ENCODE measurements at regions not wholly inside any gene's neighbourhood (a gene's known extent, or its start where the extent isn't known, plus 50 kb on each side); places are given as distances from the start of the nearest gene placed in this dataset.

GRCh38 chr16:14354561-14355351 is 275.3 kb downstream of the PARN start:
- 96% methylated on average over 2 of the region's 10 CpGs for WGBS (ENCODE audit: extremely low coverage, insufficient coverage, insufficient read length)

GRCh38 chr16:14353340-14353739 is 276.7 kb downstream of the PARN start:
- Histone ChIP-seq H3K36me3 (ENCODE audit: control insufficient read depth in 1 of 2, insufficient read depth in 2 of 2, low read length in 2 of 2) (no peaks in the 10 kb centered on the region), H3K9me3 (ENCODE audit: insufficient read depth, low read depth, low read length) (no peaks in the 10 kb centered on the region), H3K79me1 (ENCODE audit: low read length) (peaks cover 1% of the 10 kb centered on the region), H3K4me3 (ENCODE audit: low read depth, low read length) (no peak overlapping the region), H4K8ac (ENCODE audit: low read depth, low read length) (no peak overlapping the region), H2BK12ac (ENCODE audit: low read length) (no peak overlapping the region), H2AK5ac (ENCODE audit: low read length) (no peak overlapping the region), H3K9ac (ENCODE audit: low read length) (no peak overlapping the region), H4K91ac (ENCODE audit: low read depth, low read length) (no peak overlapping the region), H4K12ac (ENCODE audit: low read depth, low read length) (no peak overlapping the region), H3K23ac (ENCODE audit: low read length) (no peak overlapping the region), H3K14ac (ENCODE audit: low read length) (no peak overlapping the region), H3K4ac (ENCODE audit: low read depth, low read length) (no peak overlapping the region), H3K4me1 (ENCODE audit: control insufficient read depth in 1 of 2, insufficient read depth in 2 of 2, low read length in 2 of 2) (peaks cover 4% of the 10 kb centered on the region in 2 experiments), H3K18ac (ENCODE audit: low read length) (no peak overlapping the region), H3K79me2 (ENCODE audit: control insufficient read depth, insufficient read depth, low read length, poor library complexity) (no peaks in the 10 kb centered on the region), H2BK120ac (ENCODE audit: insufficient read depth, low read length, poor library complexity) (no peak overlapping the region), H2BK5ac (ENCODE audit: low read depth, low read length, poor library complexity) (no peak overlapping the region), H3K27ac (ENCODE audit: low read depth, low read length) (no peak overlapping the region), H3K4me2 (ENCODE audit: low read length) (no peak overlapping the region), H3K27me3 (ENCODE audit: insufficient read depth, low read length) (no peaks in the 10 kb centered on the region), H2AFZ (ENCODE audit: insufficient read depth, low read length, poor library complexity) (no peak overlapping the region)
- WGBS (ENCODE audit: extremely low coverage, insufficient coverage, insufficient read length), result no CpG with 5 or more reads among the region's 6 CpGs
- DNase-seq, result no peak

More at GRCh38 chr16:14354561-14355351, 275.3 kb downstream of the PARN start:
- peaks cover 1% of the 10 kb centered on the region for H3K79me1 ChIP-seq (ENCODE audit: low read length)
- H3K4me1 ChIP-seq (ENCODE audit: control insufficient read depth in 1 of 2, insufficient read depth in 2 of 2, low read length in 2 of 2), result peaks cover 4% of the 10 kb centered on the region in 2 experiments
- no peak overlapping the region for H3K4me3 ChIP-seq (ENCODE audit: low read depth, low read length)
- no peak overlapping the region for H2AFZ ChIP-seq (ENCODE audit: insufficient read depth, low read length, poor library complexity)
- no peaks in the 10 kb centered on the region for H3K36me3 ChIP-seq (ENCODE audit: control insufficient read depth in 1 of 2, insufficient read depth in 2 of 2, low read length in 2 of 2)
- H3K79me2 ChIP-seq (ENCODE audit: control insufficient read depth, insufficient read depth, low read length, poor library complexity), result no peaks in the 10 kb centered on the region
- H3K9ac ChIP-seq (ENCODE audit: low read length), result no peak overlapping the region
- no peak overlapping the region for H3K14ac ChIP-seq (ENCODE audit: low read length)
- H2BK5ac ChIP-seq (ENCODE audit: low read depth, low read length, poor library complexity), result no peak overlapping the region
- no peak overlapping the region for H3K4ac ChIP-seq (ENCODE audit: low read depth, low read length)
- H3K9me3 ChIP-seq (ENCODE audit: insufficient read depth, low read depth, low read length), result no peaks in the 10 kb centered on the region
- H4K12ac ChIP-seq (ENCODE audit: low read depth, low read length), result no peak overlapping the region
- no peak overlapping the region for H3K18ac ChIP-seq (ENCODE audit: low read length)
- no peak overlapping the region for H4K8ac ChIP-seq (ENCODE audit: low read depth, low read length)
- H4K91ac ChIP-seq (ENCODE audit: low read depth, low read length), result no peak overlapping the region
- no peak overlapping the region for H3K4me2 ChIP-seq (ENCODE audit: low read length)
- H2BK120ac ChIP-seq (ENCODE audit: insufficient read depth, low read length, poor library complexity), result no peak overlapping the region
- H3K27ac ChIP-seq (ENCODE audit: low read depth, low read length), result no peak overlapping the region
- no peak overlapping the region for H2BK12ac ChIP-seq (ENCODE audit: low read length)
- no peak overlapping the region for H2AK5ac ChIP-seq (ENCODE audit: low read length)
- H3K27me3 ChIP-seq (ENCODE audit: insufficient read depth, low read length), result no peaks in the 10 kb centered on the region
- H3K23ac ChIP-seq (ENCODE audit: low read length), result no peak overlapping the region
- DNase-seq, result peak in 1 of 2 donors; percentile 38

- Histone ChIP-seq H3K18ac (ENCODE audit: low read length) (no peak overlapping the region), H3K14ac (ENCODE audit: low read length) (no peak overlapping the region)
- no CpG with 5 or more reads among the region's 6 CpGs for WGBS (ENCODE audit: extremely low coverage, insufficient coverage, insufficient read length)
Observed at GRCh38 chr16:14351647-14352046, 278.4 kb downstream of the PARN start.

GRCh38 chr16:14350626-14351025 is 279.4 kb downstream of the PARN start:
- Histone ChIP-seq H2BK5ac (ENCODE audit: low read depth, low read length, poor library complexity) (no peak overlapping the region), H3K9ac (ENCODE audit: low read length) (no peak overlapping the region), H3K18ac (ENCODE audit: low read length) (no peak overlapping the region), H3K4me3 (ENCODE audit: low read depth, low read length) (no peak overlapping the region), H3K4me2 (ENCODE audit: low read length) (no peak overlapping the region), H3K4me1 (ENCODE audit: control insufficient read depth in 1 of 2, insufficient read depth in 2 of 2, low read length in 2 of 2) (peaks cover 0 to 2% of the 10 kb centered on the region in 2 experiments), H3K9me3 (ENCODE audit: insufficient read depth, low read depth, low read length) (peaks cover under 1% of the 10 kb centered on the region), H3K4ac (ENCODE audit: low read depth, low read length) (no peak overlapping the region), H2BK12ac (ENCODE audit: low read length) (peak overlapping the region; percentile 38), H3K36me3 (ENCODE audit: control insufficient read depth in 1 of 2, insufficient read depth in 2 of 2, low read length in 2 of 2) (no peaks in the 10 kb centered on the region), H3K27ac (ENCODE audit: low read depth, low read length) (no peak overlapping the region), H2AK5ac (ENCODE audit: low read length) (no peak overlapping the region), H3K23ac (ENCODE audit: low read length) (no peak overlapping the region), H4K12ac (ENCODE audit: low read depth, low read length) (no peak overlapping the region), H3K79me2 (ENCODE audit: control insufficient read depth, insufficient read depth, low read length, poor library complexity) (no peaks in the 10 kb centered on the region), H3K14ac (ENCODE audit: low read length) (no peak overlapping the region), H3K79me1 (ENCODE audit: low read length) (no peaks in the 10 kb centered on the region), H4K8ac (ENCODE audit: low read depth, low read length) (no peak overlapping the region), H2BK120ac (ENCODE audit: insufficient read depth, low read length, poor library complexity) (no peak overlapping the region), H2AFZ (ENCODE audit: insufficient read depth, low read length, poor library complexity) (peak overlapping the region; percentile 41), H3K27me3 (ENCODE audit: insufficient read depth, low read length) (no peaks in the 10 kb centered on the region), H4K91ac (ENCODE audit: low read depth, low read length) (no peak overlapping the region)
- DNase-seq, result no peak
- WGBS (ENCODE audit: extremely low coverage, insufficient coverage, insufficient read length), result no CpG with 5 or more reads among the region's 8 CpGs

More at GRCh38 chr16:14351647-14352046, 278.4 kb downstream of the PARN start:
- Histone ChIP-seq H3K36me3 (ENCODE audit: control insufficient read depth in 1 of 2, insufficient read depth in 2 of 2, low read length in 2 of 2) (no peaks in the 10 kb centered on the region), H3K79me2 (ENCODE audit: control insufficient read depth, insufficient read depth, low read length, poor library complexity) (no peaks in the 10 kb centered on the region), H3K27me3 (ENCODE audit: insufficient read depth, low read length) (no peaks in the 10 kb centered on the region), H3K4me3 (ENCODE audit: low read depth, low read length) (no peak overlapping the region), H3K4me1 (ENCODE audit: control insufficient read depth in 1 of 2, insufficient read depth in 2 of 2, low read length in 2 of 2) (peaks cover 0 to 2% of the 10 kb centered on the region in 2 experiments), H2BK5ac (ENCODE audit: low read depth, low read length, poor library complexity) (no peak overlapping the region), H4K12ac (ENCODE audit: low read depth, low read length) (no peak overlapping the region), H3K23ac (ENCODE audit: low read length) (no peak overlapping the region), H4K8ac (ENCODE audit: low read depth, low read length) (no peak overlapping the region), H3K79me1 (ENCODE audit: low read length) (no peaks in the 10 kb centered on the region), H2AK5ac (ENCODE audit: low read length) (no peak overlapping the region), H3K9ac (ENCODE audit: low read length) (no peak overlapping the region), H3K9me3 (ENCODE audit: insufficient read depth, low read depth, low read length) (no peaks in the 10 kb centered on the region), H3K4me2 (ENCODE audit: low read length) (no peak overlapping the region), H3K4ac (ENCODE audit: low read depth, low read length) (no peak overlapping the region), H3K27ac (ENCODE audit: low read depth, low read length) (no peak overlapping the region), H4K91ac (ENCODE audit: low read depth, low read length) (no peak overlapping the region), H2BK120ac (ENCODE audit: insufficient read depth, low read length, poor library complexity) (no peak overlapping the region), H2BK12ac (ENCODE audit: low read length) (no peak overlapping the region), H2AFZ (ENCODE audit: insufficient read depth, low read length, poor library complexity) (no peak overlapping the region)
- DNase-seq, result peak; percentile 36 to 63

Measured in trophoblast cell (in vitro differentiated cells and primary cell).